Activated T-cell treated with anti-CD3 and anti-CD28 coated beads, Interleukin-2, amount 50 U/mL, for 4 hours (primary cell): ENCODE measurements at regions not wholly inside any gene's neighbourhood (a gene's known extent, or its start where the extent isn't known, plus 50 kb on each side); places are given as distances from the start of the nearest gene placed in this dataset.

Source experiments
- ATAC-seq, 2 donors: fragments of 200-7000 bp; cut with Tn5 transposase; one replicate each; pipeline ENCODE4 v1.10.0; 2021
- DNase-seq: peaks from one replicate; pipeline ENCODE4 v3.0.0-alpha.2; 2020
- H3K27me3 Mint-ChIP-seq: one replicate; pipeline ENCODE4 v1.8.0; 2021; ENCODE audit warnings: low read depth, mixed read lengths
- H3K36me3 Mint-ChIP-seq: one replicate; pipeline ENCODE4 v1.8.0; 2022; ENCODE audit warnings: mixed read lengths; ENCODE audit not compliant: insufficient read depth
- H3K4me1 Mint-ChIP-seq: one replicate; pipeline ENCODE4 v1.8.0; 2021; ENCODE audit warnings: low read depth, mixed read lengths
- H3K4me3 Mint-ChIP-seq: one replicate; pipeline ENCODE4 v1.8.0; 2021; ENCODE audit warnings: mild to moderate bottlenecking, moderate library complexity, mixed read lengths
- H3K9me3 Mint-ChIP-seq: one replicate; pipeline ENCODE4 v1.8.0; 2021; ENCODE audit warnings: mixed read lengths

DNA sequence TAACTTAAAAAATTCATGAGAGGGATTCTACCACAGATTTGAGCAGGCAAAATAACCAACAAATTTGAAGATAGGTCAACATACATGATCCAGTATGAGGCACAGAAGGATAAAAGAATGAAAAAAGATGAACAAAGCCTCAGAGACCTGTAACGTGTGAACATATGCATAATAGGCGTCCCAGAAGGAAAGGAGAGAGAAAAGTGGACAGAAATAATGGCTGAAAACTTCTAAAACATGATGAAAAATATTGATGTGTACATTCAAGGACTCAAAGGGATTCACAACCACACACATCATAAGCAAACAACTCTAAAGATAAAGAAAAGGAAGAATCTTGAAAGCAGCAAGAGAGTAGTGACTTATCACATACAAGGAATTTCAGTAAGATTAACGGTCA is 100.1 kb upstream of the PARD3B start:
- DNase-seq (no peak), ATAC-seq (no peak)
- peaks cover 10% of the 10 kb centered on the region for H3K9me3 Mint-ChIP-seq
- H3K36me3 Mint-ChIP-seq = no peaks in the 10 kb centered on the region
- peaks cover 7% of the 10 kb centered on the region for H3K27me3 Mint-ChIP-seq
- no peak overlapping the region for H3K4me3 Mint-ChIP-seq
- H3K4me1 Mint-ChIP-seq = no peaks in the 10 kb centered on the region

DNA sequence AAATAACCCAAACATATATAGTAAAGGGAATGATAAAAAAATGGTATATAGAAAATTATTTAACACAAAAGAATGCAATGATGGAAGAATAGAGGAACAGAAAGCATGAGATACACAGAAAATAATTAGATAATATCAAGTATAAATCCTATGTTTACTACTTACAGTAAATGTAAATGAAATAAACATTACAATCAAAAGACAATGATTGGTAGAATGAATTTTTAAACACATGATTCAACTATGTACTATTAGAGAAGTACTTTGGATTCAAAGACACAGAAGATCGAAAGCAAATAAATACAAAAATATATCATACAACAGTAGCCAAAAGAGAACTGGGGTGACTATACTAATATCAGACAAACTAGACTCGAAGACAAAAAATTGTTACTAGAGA is 97.6 kb upstream of the PARD3B start:
- Mint-ChIP-seq H3K27me3 (peaks cover 7% of the 10 kb centered on the region), H3K4me1 (no peaks in the 10 kb centered on the region), H3K36me3 (no peaks in the 10 kb centered on the region), H3K9me3 (peaks cover 10% of the 10 kb centered on the region), H3K4me3 (no peak overlapping the region)
- ATAC-seq (no peak), DNase-seq (no peak)

DNA sequence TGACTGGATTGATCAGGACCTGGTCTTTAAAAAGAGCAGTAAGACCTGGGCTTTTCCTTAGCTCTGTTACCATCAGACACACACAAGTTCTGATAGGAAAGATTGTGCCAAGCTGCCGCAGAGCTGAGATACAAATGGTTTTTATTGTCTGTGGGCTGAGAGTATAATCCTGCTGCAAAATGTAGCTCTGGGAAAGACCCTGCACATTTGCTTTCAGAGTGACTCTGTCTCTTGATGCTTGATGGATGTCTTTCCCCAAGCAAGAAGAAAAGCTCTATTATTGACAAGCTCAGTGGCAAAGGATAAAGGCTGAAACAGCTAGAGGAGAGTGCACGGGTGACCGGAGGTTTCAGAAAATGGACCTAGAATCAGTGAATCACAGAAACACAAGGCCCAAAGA is 95.3 kb upstream of the PARD3B start:
- Mint-ChIP-seq H3K27me3 (peaks cover 2% of the 10 kb centered on the region), H3K36me3 (no peaks in the 10 kb centered on the region), H3K4me3 (no peak overlapping the region), H3K9me3 (peaks cover 5% of the 10 kb centered on the region), H3K4me1 (no peaks in the 10 kb centered on the region)
- ATAC-seq (no peak), DNase-seq (no peak)

DNA sequence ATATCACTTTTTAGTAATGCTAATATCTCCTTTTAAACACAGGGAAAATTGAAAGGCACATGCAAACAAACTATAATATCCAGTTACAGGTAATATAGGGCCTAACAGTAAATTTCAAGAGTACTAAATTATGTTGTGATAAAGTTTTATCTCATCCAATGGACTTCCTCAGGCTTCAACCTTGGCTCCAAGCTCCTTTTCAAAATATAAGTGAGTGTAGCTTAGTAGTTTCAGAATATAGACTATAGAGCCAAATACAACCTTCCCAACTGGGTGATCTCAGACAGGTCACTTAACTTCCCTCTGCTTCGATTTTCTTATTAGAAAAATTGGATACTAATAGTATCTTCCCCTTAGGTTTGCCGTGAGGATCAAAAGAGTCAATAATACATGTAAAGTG is 93.5 kb upstream of the PARD3B start:
- DNase-seq (no peak), ATAC-seq (no peak)
- no peaks in the 10 kb centered on the region for H3K9me3 Mint-ChIP-seq
- peaks cover 4% of the 10 kb centered on the region for H3K27me3 Mint-ChIP-seq
- no peaks in the 10 kb centered on the region for H3K4me1 Mint-ChIP-seq
- H3K36me3 Mint-ChIP-seq = no peaks in the 10 kb centered on the region
- H3K4me3 Mint-ChIP-seq = no peak overlapping the region

DNA sequence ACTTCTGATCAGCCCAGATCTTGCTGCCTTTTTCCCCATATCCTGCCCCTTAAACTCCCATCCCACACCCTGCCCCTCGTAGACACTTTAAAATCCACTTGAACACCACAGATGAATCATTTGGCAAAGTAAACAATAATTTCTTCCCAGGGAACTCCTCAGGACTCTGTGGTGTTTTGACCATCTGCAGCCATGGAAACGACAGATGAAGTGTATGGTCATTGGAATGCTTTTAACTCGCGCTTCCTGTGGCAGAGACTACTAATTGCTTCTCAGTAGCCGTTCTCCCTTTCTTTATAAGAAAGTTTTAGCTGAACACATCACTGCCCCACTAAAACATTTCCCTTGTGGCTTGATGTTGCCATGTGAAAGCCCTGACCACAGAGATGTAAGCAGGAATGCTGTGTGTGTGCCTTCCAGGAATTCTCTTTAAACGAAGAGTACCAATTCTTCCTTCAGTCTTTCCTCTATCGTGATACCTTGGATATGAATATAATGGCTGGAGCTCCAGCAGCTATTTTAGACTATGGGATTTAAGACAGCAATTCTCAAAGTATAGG is 92.7 kb upstream of the PARD3B start:
- DNase-seq (no peak), ATAC-seq (no peak)
- Mint-ChIP-seq H3K4me1 (no peaks in the 10 kb centered on the region), H3K27me3 (peaks cover 4% of the 10 kb centered on the region), H3K9me3 (no peaks in the 10 kb centered on the region), H3K4me3 (no peak overlapping the region), H3K36me3 (no peaks in the 10 kb centered on the region)

DNA sequence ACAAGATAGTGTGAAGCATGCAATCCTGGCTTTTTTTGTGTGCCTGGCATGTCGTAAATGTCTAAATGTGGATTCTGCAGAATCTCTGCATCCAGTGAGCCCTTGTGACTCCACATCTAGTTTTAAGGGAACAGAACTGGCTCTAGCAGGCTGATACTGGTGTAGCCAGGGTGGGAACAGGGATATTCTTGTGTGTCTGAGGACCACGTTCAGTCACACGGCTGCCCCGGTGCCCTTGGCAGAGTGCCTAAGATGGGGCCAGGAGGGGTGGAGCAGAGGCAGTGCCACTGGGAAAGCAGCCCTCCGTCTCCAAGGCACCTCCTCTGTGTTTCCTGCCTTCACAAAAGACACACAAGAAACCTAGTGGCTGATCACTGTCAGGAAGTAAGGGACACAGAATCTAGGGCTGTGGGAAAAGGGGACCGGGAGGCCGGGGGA is 91.5 kb upstream of the PARD3B start:
- no peaks in the 10 kb centered on the region for H3K9me3 Mint-ChIP-seq
- H3K36me3 Mint-ChIP-seq = no peaks in the 10 kb centered on the region
- H3K4me3 Mint-ChIP-seq = no peak overlapping the region
- peaks cover 4% of the 10 kb centered on the region for H3K27me3 Mint-ChIP-seq
- ATAC-seq (no peak), DNase-seq (no peak)
- H3K4me1 Mint-ChIP-seq = no peaks in the 10 kb centered on the region

DNA sequence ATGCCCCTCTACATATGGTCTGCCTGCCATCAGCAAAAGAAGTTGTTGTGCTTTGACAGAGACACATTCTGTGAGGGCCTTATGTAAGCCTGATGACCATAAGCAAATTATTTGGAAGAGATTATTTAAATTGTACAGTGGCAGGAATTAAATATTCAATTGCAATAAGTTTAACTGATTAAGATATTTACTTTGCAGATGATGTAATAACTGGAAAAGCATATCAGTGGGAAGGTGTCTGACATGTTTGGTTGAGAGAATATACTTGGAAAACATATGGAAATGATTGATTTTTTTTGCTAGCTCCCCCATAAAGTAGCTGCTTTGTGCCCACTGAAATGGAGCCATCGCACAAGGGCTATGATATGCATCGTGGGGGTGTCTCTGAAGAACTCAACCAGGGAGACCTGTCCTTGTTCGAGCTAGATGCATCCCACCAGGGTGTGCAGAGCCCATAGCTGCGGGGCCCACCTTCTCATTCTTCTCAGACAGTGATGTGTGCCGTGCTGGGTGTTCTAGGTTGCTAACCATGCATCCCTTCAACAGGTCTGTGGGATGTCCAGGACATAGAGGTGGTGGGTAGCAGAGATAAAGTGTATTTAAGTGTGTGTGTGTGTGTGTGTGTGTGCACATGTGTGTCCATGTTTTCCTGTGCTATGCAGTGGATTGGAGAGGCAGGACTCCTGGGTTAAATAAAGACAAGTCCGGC is 90.4 kb upstream of the PARD3B start:
- no peaks in the 10 kb centered on the region for H3K4me1 Mint-ChIP-seq
- no peak for DNase-seq
- ATAC-seq = no peak
- no peaks in the 10 kb centered on the region for H3K36me3 Mint-ChIP-seq
- no peak overlapping the region for H3K4me3 Mint-ChIP-seq
- no peaks in the 10 kb centered on the region for H3K9me3 Mint-ChIP-seq
- peaks cover 1% of the 10 kb centered on the region for H3K27me3 Mint-ChIP-seq

DNA sequence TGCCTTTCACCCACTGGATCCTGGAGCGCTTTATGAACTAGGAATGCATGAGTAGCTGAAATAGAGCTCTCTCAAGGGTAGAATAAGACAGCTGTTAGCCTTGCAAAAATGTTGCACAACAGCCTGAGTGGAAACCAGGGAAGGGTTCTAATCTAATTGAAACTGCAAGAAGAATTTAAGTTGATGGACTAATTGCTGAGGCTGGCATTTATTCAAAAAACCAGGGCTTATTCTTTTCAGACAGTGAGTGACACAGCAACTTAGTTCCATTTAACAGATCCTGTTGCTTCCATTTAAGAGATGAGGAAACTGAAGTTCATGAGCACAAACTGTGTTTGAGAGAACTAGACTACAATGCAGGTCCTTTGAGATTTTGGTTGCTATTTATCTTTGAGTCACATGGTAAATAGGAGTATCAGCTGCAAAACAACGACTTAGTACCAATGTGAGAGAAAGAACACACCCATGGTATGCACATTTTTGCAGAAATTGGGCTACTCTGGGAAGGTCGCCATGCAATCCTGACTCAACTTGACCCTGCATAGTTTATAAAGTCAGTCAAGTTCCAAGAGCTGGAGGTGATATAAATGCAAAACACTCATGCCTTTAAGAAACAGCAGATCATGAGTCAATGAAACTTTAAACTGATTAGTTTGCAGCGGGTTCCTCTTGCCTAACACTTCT is 76.4 kb upstream of the PARD3B start:
- Mint-ChIP-seq H3K4me1 (no peaks in the 10 kb centered on the region), H3K4me3 (no peak overlapping the region), H3K27me3 (peaks cover 3% of the 10 kb centered on the region)

DNA sequence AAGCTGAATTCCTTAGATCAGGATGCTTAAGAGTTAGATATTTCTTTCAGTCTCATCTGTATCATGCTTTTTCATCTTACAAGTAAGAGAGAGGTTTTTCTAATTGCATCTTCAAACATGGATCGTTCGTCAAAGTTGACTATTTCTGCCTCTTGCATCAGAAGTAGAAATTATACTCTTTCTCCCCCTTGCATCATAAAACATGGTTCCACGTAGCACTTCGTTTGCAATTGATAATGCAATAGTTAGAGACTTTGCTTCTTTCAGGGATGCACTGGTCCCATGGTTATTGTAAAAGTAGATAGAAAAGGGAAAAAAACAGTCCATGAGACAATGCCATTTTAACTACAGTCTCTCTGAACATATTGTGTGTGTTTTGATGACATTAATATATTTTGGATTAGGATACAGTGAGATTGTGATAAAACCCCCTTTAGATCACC is 75.1 kb upstream of the PARD3B start:
- no peaks in the 10 kb centered on the region for H3K9me3 Mint-ChIP-seq
- no peaks in the 10 kb centered on the region for H3K4me1 Mint-ChIP-seq
- ATAC-seq = no peak
- no peaks in the 10 kb centered on the region for H3K27me3 Mint-ChIP-seq
- no peaks in the 10 kb centered on the region for H3K36me3 Mint-ChIP-seq
- no peak for DNase-seq
- no peak overlapping the region for H3K4me3 Mint-ChIP-seq

More for the DNA sequence above, 76.4 kb upstream of the PARD3B start:
- H3K36me3 Mint-ChIP-seq = no peaks in the 10 kb centered on the region
- H3K9me3 Mint-ChIP-seq = no peaks in the 10 kb centered on the region
- ATAC-seq = no peak
- no peak for DNase-seq

DNA sequence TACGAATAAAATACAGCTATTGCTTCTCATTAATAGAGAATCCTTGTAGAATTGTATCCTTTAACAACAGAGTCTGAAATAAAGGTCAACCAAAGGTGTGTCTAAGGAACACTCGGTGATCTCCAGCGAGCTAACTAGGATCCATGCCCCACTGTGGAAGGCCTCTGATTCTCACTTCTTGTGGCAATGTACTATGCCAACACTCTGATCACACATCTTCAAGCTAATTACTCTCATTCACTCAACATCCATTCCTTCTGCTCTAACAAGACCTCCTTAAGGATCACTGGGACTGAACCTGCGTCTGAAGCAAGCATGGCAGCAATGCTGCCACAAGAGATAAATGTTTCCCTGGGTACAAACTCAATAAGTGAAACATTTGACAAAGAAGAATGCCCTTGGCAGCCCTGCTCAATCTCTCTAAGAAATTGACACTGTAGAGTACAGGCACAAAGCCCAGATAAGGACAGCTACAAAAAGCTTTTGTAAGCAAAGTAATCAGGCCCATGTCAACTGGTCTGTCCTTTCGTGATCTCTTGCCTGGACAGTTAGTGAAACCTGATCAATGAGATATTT is 74.6 kb upstream of the PARD3B start:
- H3K9me3 Mint-ChIP-seq = no peaks in the 10 kb centered on the region
- H3K4me1 Mint-ChIP-seq = no peaks in the 10 kb centered on the region
- H3K36me3 Mint-ChIP-seq = no peaks in the 10 kb centered on the region
- no peak for DNase-seq
- ATAC-seq = no peak
- H3K27me3 Mint-ChIP-seq = no peaks in the 10 kb centered on the region
- no peak overlapping the region for H3K4me3 Mint-ChIP-seq

DNA sequence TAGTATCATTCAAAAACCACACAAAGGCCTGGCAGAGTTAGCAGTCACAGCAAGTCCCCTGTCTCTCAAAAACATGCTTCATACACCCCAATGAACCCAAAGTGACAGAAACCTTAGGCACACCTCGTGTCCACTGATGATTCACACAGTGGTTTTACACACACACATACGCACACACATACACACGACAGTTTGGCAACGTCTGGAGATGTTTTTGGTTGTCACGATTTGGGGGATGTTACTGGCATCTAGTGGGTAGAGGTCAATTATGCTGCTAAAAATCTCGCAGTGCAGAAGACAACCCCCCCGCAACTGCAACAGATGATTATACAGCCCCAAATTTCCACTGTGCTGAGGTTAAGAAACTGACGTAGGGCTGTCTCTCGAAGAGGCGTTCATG is 72.9 kb upstream of the PARD3B start:
- Mint-ChIP-seq H3K9me3 (no peaks in the 10 kb centered on the region), H3K4me1 (no peaks in the 10 kb centered on the region), H3K36me3 (no peaks in the 10 kb centered on the region), H3K27me3 (peaks cover 2% of the 10 kb centered on the region), H3K4me3 (no peak overlapping the region)
- no peak for DNase-seq
- no peak for ATAC-seq

DNA sequence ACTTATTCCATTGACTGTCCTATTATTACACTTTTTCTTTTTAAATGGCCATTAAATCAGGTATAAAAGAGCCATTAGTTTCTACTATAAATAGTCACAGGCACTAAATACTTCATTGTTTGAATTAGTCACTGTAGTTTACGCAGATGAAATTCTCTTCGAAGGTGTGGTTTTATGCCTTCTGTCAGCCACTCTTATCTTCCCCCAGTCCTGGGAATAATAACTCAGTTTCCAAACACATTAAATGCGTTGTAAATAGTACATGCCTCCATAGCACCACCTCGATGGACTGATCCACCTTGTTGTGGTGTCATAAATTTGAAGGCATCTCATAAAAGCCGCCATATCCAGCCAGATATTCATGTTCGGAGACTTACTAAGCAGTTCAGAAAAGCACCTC is 72.1 kb upstream of the PARD3B start:
- no peaks in the 10 kb centered on the region for H3K4me1 Mint-ChIP-seq
- ATAC-seq (no peak), DNase-seq (no peak)
- peaks cover 3% of the 10 kb centered on the region for H3K27me3 Mint-ChIP-seq
- H3K4me3 Mint-ChIP-seq = no peak overlapping the region
- no peaks in the 10 kb centered on the region for H3K9me3 Mint-ChIP-seq
- H3K36me3 Mint-ChIP-seq = no peaks in the 10 kb centered on the region

DNA sequence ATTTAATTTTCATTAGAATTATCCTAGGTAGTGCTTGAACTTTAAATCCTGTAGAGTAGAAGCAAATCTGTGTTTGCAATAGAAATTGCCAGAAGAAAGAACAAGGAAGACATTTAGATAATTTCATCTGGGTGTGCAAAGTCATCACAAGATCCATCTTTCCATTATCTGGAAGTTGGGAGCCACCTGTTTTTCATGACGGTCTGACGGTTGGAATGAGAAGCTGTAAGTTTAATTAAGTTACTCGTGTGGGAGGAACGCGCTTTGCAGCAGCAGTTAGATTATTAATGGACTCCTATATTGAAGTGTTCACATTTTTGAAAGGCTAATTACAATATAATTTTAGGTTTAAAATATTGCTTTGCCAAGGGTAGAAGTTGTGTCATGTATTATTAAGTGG is 69.9 kb upstream of the PARD3B start:
- Mint-ChIP-seq H3K9me3 (no peaks in the 10 kb centered on the region), H3K4me3 (no peak overlapping the region), H3K36me3 (no peaks in the 10 kb centered on the region), H3K27me3 (peaks cover 3% of the 10 kb centered on the region), H3K4me1 (no peaks in the 10 kb centered on the region)
- DNase-seq (no peak), ATAC-seq (no peak)

DNA sequence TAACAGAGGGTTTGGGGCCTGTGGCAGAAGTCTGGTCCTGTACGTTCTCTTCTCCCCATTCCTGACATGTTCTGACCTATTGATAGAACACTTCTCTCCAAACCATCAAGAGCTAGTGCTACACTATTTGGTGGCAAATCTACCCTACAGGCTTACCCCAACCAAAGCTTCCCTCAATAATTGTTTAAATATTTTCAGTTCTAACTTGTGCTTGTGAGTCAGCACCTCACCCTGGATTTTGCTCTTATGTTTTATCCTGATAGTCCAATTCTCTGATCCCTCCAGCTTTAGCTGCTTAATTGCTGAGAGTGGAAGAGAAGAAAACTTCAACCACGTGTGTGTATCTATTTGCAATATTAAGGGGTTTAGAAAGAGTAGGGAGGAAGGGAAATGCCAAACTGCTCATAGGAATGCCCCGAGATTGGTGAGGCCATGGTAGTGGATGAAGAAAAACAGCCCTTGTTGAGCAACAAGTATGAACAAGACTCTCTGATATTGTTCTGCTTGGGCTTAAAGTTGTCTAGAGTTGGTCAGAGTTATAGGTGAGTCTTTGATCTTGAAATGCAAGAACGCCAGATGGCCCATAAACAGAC is 67.8 kb upstream of the PARD3B start:
- Mint-ChIP-seq H3K4me3 (no peak overlapping the region), H3K9me3 (no peaks in the 10 kb centered on the region), H3K4me1 (no peaks in the 10 kb centered on the region), H3K36me3 (no peaks in the 10 kb centered on the region), H3K27me3 (peaks cover 3% of the 10 kb centered on the region)
- DNase-seq (no peak), ATAC-seq (no peak)
